ENCODE measurements at regions not wholly inside any gene's neighbourhood (a gene's known extent, or its start where the extent isn't known, plus 50 kb on each side); places are given as distances from the start of the nearest gene placed in this dataset.
"Not testable (repeated sequence)": the region's sequence is repeated elsewhere in the genome, so short reads cannot be mapped to it uniquely, and the experiment has no call there.

GRCh38 chr15:79606831-79607355 lies 174.8 kb downstream of the MINAR1 start:
- no peak for DNase-seq (ENCODE audit: low read depth in 2 of 2)

GRCh38 chr15:79608066-79608864 lies 176.1 kb downstream of the MINAR1 start:
- DNase-seq (ENCODE audit: low read depth in 2 of 2): no peak

GRCh38 chr15:79609506-79609905 lies 177.4 kb downstream of the MINAR1 start:
- no peak for DNase-seq (ENCODE audit: low read depth in 2 of 2)

GRCh38 chr15:79610021-79610420 lies 177.9 kb downstream of the MINAR1 start:
- DNase-seq (ENCODE audit: low read depth in 2 of 2): no peak

GRCh38 chr15:79615754-79616153 lies 183.6 kb downstream of the MINAR1 start:
- no peak for DNase-seq (ENCODE audit: low read depth in 2 of 2)

GRCh38 chr15:79617071-79617470 lies 184.9 kb downstream of the MINAR1 start:
- no peak for DNase-seq (ENCODE audit: low read depth in 2 of 2)

- no peak for DNase-seq (ENCODE audit: low read depth in 2 of 2)
Measured at GRCh38 chr15:79620112-79620857, 188.1 kb downstream of the MINAR1 start.

- not testable (repeated sequence) for DNase-seq (ENCODE audit: low read depth in 2 of 2)
Measured at GRCh38 chr15:79621805-79622204, 189.7 kb downstream of the MINAR1 start.

GRCh38 chr15:79623488-79623887 lies 191.4 kb downstream of the MINAR1 start:
- DNase-seq (ENCODE audit: low read depth in 2 of 2): no peak

GRCh38 chr15:79629687-79630086 lies 197.6 kb downstream of the MINAR1 start:
- DNase-seq (ENCODE audit: low read depth in 2 of 2): no peak

GRCh38 chr15:79632457-79632856 lies 200.3 kb downstream of the MINAR1 start:
- DNase-seq (ENCODE audit: low read depth in 2 of 2): no peak

GRCh38 chr15:79635149-79635771 lies 203.1 kb downstream of the MINAR1 start:
- DNase-seq (ENCODE audit: low read depth in 2 of 2): no peak

GRCh38 chr15:79635897-79636561 lies 203.9 kb downstream of the MINAR1 start:
- no peak for DNase-seq (ENCODE audit: low read depth in 2 of 2)

- no peak for DNase-seq (ENCODE audit: low read depth in 2 of 2)
Measured at GRCh38 chr15:79640206-79640605, 208.1 kb downstream of the MINAR1 start.

- no peak for DNase-seq (ENCODE audit: low read depth in 2 of 2)
Measured at GRCh38 chr15:79641841-79642240, 209.7 kb downstream of the MINAR1 start.

GRCh38 chr15:79643393-79643792 lies 211.3 kb downstream of the MINAR1 start:
- DNase-seq (ENCODE audit: low read depth in 2 of 2): no peak

- no peak for DNase-seq (ENCODE audit: low read depth in 2 of 2)
Measured at GRCh38 chr15:79644091-79644490, 212.0 kb downstream of the MINAR1 start.

GRCh38 chr15:79652972-79653371 lies 220.8 kb downstream of the MINAR1 start:
- not testable (repeated sequence) for DNase-seq (ENCODE audit: low read depth in 2 of 2)

GRCh38 chr15:79653533-79653932 lies 221.4 kb downstream of the MINAR1 start:
- no peak for DNase-seq (ENCODE audit: low read depth in 2 of 2)

- DNase-seq (ENCODE audit: low read depth in 2 of 2): no peak
Measured at GRCh38 chr15:79656151-79657000, 224.2 kb downstream of the MINAR1 start.

GRCh38 chr15:79657722-79658121 lies 225.6 kb downstream of the MINAR1 start:
- DNase-seq (ENCODE audit: low read depth in 2 of 2): no peak
